ENCODE measurements at regions not wholly inside any gene's neighbourhood (a gene's known extent, or its start where the extent isn't known, plus 50 kb on each side); places are given as distances from the start of the nearest gene placed in this dataset.

GRCh38 chr1:118828038-118828437 is 160.1 kb downstream of the TBX15 start:
- H3K4me3 ChIP-seq (replicated peaks; ENCODE audit: low read depth, low read length): no peak overlapping the region
- no peak for TF ChIP-seq CTCF (IDR thresholded peaks at IDR 0.05; ENCODE audit: low read length, missing control alignments)
- no peak for DNase-seq (ENCODE audit: low read depth)

GRCh38 chr1:118827636-118828035 is 160.5 kb downstream of the TBX15 start:
- DNase-seq (ENCODE audit: low read depth): peak; percentile 2
- TF ChIP-seq CTCF (IDR thresholded peaks at IDR 0.05; ENCODE audit: low read length, missing control alignments): no peak
- H3K4me3 ChIP-seq (replicated peaks; ENCODE audit: low read depth, low read length): no peak overlapping the region

- no peak overlapping the region for H3K4me3 ChIP-seq (replicated peaks; ENCODE audit: low read depth, low read length)
- TF ChIP-seq CTCF (IDR thresholded peaks at IDR 0.05; ENCODE audit: low read length, missing control alignments): no peak
- DNase-seq (ENCODE audit: low read depth): no peak
Observed at GRCh38 chr1:118827207-118827606, 160.9 kb downstream of the TBX15 start.

- no peak overlapping the region for H3K4me3 ChIP-seq (replicated peaks; ENCODE audit: low read depth, low read length)
- no peak for DNase-seq (ENCODE audit: low read depth)
- TF ChIP-seq CTCF (IDR thresholded peaks at IDR 0.05; ENCODE audit: low read length, missing control alignments): no peak
Observed at GRCh38 chr1:118826669-118827068, 161.5 kb downstream of the TBX15 start.

GRCh38 chr1:118825619-118826018 is 162.5 kb downstream of the TBX15 start:
- no peak overlapping the region for H3K4me3 ChIP-seq (replicated peaks; ENCODE audit: low read depth, low read length)
- DNase-seq (ENCODE audit: low read depth): no peak
- no peak for TF ChIP-seq CTCF (IDR thresholded peaks at IDR 0.05; ENCODE audit: low read length, missing control alignments)

GRCh38 chr1:118821801-118822200 is 166.3 kb downstream of the TBX15 start:
- no peak overlapping the region for H3K4me3 ChIP-seq (replicated peaks; ENCODE audit: low read depth, low read length)
- no peak for DNase-seq (ENCODE audit: low read depth)
- no peak for TF ChIP-seq CTCF (IDR thresholded peaks at IDR 0.05; ENCODE audit: low read length, missing control alignments)

GRCh38 chr1:118820864-118821263 is 167.3 kb downstream of the TBX15 start:
- TF ChIP-seq CTCF (IDR thresholded peaks at IDR 0.05; ENCODE audit: low read length, missing control alignments): no peak
- no peak for DNase-seq (ENCODE audit: low read depth)

More at GRCh38 chr1:118820864-118821263, 167.3 kb downstream of the TBX15 start:
- no peak overlapping the region for H3K4me3 ChIP-seq (replicated peaks; ENCODE audit: low read depth, low read length)

Data from fibroblast of pulmonary artery (primary cell).